Mesodermal cell (in vitro differentiated cells): ENCODE measurements at regions not wholly inside any gene's neighbourhood (a gene's known extent, or its start where the extent isn't known, plus 50 kb on each side); places are given as distances from the start of the nearest gene placed in this dataset.
"Not testable (repeated sequence)": the region's sequence is repeated elsewhere in the genome, so short reads cannot be mapped to it uniquely, and the experiment has no call there.

Source experiments
- H3K27ac ChIP-seq: 2 replicates; pipeline ENCODE4 v1.7.0; 2013; ENCODE audit warnings: mild to moderate bottlenecking, low read depth, low read length, moderate library complexity; ENCODE audit not compliant: severe bottlenecking
- H3K36me3 ChIP-seq: 2 replicates; pipeline ENCODE4 v1.7.1; 2013; ENCODE audit warnings: mild to moderate bottlenecking, low read length, moderate library complexity; ENCODE audit not compliant: control insufficient read depth, insufficient read depth
- H3K4me1 ChIP-seq: one replicate; pipeline ENCODE4 v1.7.1; 2013; ENCODE audit warnings: mild to moderate bottlenecking, low read length; ENCODE audit not compliant: insufficient read depth, control insufficient read depth, poor library complexity, severe bottlenecking
- H3K4me3 ChIP-seq: 2 replicates; pipeline ENCODE4 v1.7.0; 2013; ENCODE audit warnings: low read length, control low read depth, mild to moderate bottlenecking; ENCODE audit not compliant: insufficient read depth, poor library complexity, severe bottlenecking; ENCODE audit errors: extremely low read depth
- H3K9me3 ChIP-seq: 2 replicates; pipeline ENCODE4 v1.7.1; 2013; ENCODE audit warnings: mild to moderate bottlenecking, low read length, moderate library complexity; ENCODE audit not compliant: control insufficient read depth
- WGBS, 2 experiments: methylation state at CpG; one replicate each; pipeline ENCODE4 v1.1.5; 2013; ENCODE audit warnings: missing lambda C conversion rate in 2 of 2; ENCODE audit not compliant: insufficient coverage in 2 of 2; 5-methylcytosine and 5-hydroxymethylcytosine counted together

- Histone ChIP-seq H3K9me3 (peaks cover 26% of the 10 kb centered on the region), H3K27ac (no peak overlapping the region), H3K4me3 (no peak overlapping the region), H3K4me1 (no peaks in the 10 kb centered on the region), H3K36me3 (no peaks in the 10 kb centered on the region)
- 62 to 72% methylated on average over 3 of the region's 3 CpGs for WGBS, 2 experiments
Measured at GRCh38 chr2:84309281-84309680, 149.8 kb downstream of the SUCLG1 start.

- H3K27ac ChIP-seq = no peak overlapping the region
- H3K4me1 ChIP-seq = no peaks in the 10 kb centered on the region
- 85 to 89% methylated on average over 4 of the region's 4 CpGs for WGBS, 2 experiments
- no peak overlapping the region for H3K4me3 ChIP-seq
- peaks cover 26% of the 10 kb centered on the region for H3K9me3 ChIP-seq
- no peaks in the 10 kb centered on the region for H3K36me3 ChIP-seq
Measured at GRCh38 chr2:84306361-84306760, 152.7 kb downstream of the SUCLG1 start.

- Histone ChIP-seq H3K27ac (no peak overlapping the region), H3K9me3 (peaks cover 26% of the 10 kb centered on the region), H3K4me3 (no peak overlapping the region), H3K4me1 (no peaks in the 10 kb centered on the region), H3K36me3 (no peaks in the 10 kb centered on the region)
- 67 to 82% methylated on average over 1 to 2 of the region's 3 CpGs for WGBS, 2 experiments
Measured at GRCh38 chr2:84302513-84303412, 156.3 kb downstream of the SUCLG1 start.

GRCh38 chr2:84301717-84302116, 157.4 kb downstream of the SUCLG1 start:
- Histone ChIP-seq H3K27ac (no peak overlapping the region), H3K4me3 (no peak overlapping the region)
- 95 to 96% methylated on average over 4 to 6 of the region's 6 CpGs for WGBS, 2 experiments

GRCh38 chr2:84300696-84301029, 158.4 kb downstream of the SUCLG1 start:
- Histone ChIP-seq H3K4me1 (no peaks in the 10 kb centered on the region), H3K27ac (no peak overlapping the region), H3K4me3 (no peak overlapping the region), H3K9me3 (peaks cover 7% of the 10 kb centered on the region), H3K36me3 (no peaks in the 10 kb centered on the region)
- WGBS, 2 experiments = 90 to 92% methylated on average over 2 of the region's 4 CpGs

More at GRCh38 chr2:84301717-84302116, 157.4 kb downstream of the SUCLG1 start:
- Histone ChIP-seq H3K9me3 (peaks cover 17% of the 10 kb centered on the region), H3K36me3 (no peaks in the 10 kb centered on the region), H3K4me1 (no peaks in the 10 kb centered on the region)

- not testable (repeated sequence) for H3K36me3 ChIP-seq, H3K9me3 ChIP-seq, H3K27ac ChIP-seq, H3K4me3 ChIP-seq, H3K4me1 ChIP-seq
- 96 to 100% methylated on average over 2 to 4 of the region's 8 CpGs for WGBS, 2 experiments
Measured at GRCh38 chr2:84300001-84300695, 158.9 kb downstream of the SUCLG1 start.

- Histone ChIP-seq H3K36me3 (no peaks in the 10 kb centered on the region), H3K4me3 (no peak overlapping the region), H3K27ac (no peak overlapping the region), H3K4me1 (no peaks in the 10 kb centered on the region), H3K9me3 (no peaks in the 10 kb centered on the region)
- WGBS, 2 experiments = 79 to 88% methylated on average over 2 of the region's 3 CpGs
Measured at GRCh38 chr2:84299211-84299775, 159.8 kb downstream of the SUCLG1 start.

GRCh38 chr2:84297155-84297554, 161.9 kb downstream of the SUCLG1 start:
- Histone ChIP-seq H3K36me3 (no peaks in the 10 kb centered on the region), H3K27ac (no peak overlapping the region), H3K9me3 (no peaks in the 10 kb centered on the region), H3K4me1 (no peaks in the 10 kb centered on the region), H3K4me3 (no peak overlapping the region)
- 40% methylated on average over 2 of the region's 3 CpGs; no CpG with 5 or more reads in 1 of the 2 experiments for WGBS, 2 experiments

- H3K9me3 ChIP-seq = no peaks in the 10 kb centered on the region
- no peak overlapping the region for H3K4me3 ChIP-seq
- H3K27ac ChIP-seq = no peak overlapping the region
- no peaks in the 10 kb centered on the region for H3K36me3 ChIP-seq
- H3K4me1 ChIP-seq = no peaks in the 10 kb centered on the region
- WGBS, 2 experiments = 88 to 91% methylated on average over 5 to 6 of the region's 6 CpGs
Measured at GRCh38 chr2:84293791-84294380, 165.2 kb downstream of the SUCLG1 start.

GRCh38 chr2:84292545-84292944, 166.5 kb downstream of the SUCLG1 start:
- Histone ChIP-seq H3K4me3 (no peak overlapping the region), H3K27ac (no peak overlapping the region), H3K36me3 (no peaks in the 10 kb centered on the region), H3K9me3 (no peaks in the 10 kb centered on the region), H3K4me1 (peaks cover 3% of the 10 kb centered on the region)
- 86 to 100% methylated on average over 1 of the region's 1 CpG for WGBS, 2 experiments
